Lung (tissue), 11 donors: ENCODE measurements at regions not wholly inside any gene's neighbourhood (a gene's known extent, or its start where the extent isn't known, plus 50 kb on each side); places are given as distances from the start of the nearest gene placed in this dataset.

Source experiments
- ATAC-seq: fragments of 200-7000 bp; cut with Tn5 transposase; one replicate; pipeline ENCODE4 v1.9.1; 2020; ENCODE audit warnings: moderate number of reproducible peaks; ENCODE audit not compliant: insufficient read depth, low FRiP score
- DNase-seq, 3 donors: peaks; one replicate each; pipeline ENCODE4 v3.0.0-alpha.2; 2013 to 2017
- H3K27ac ChIP-seq, 2 donors: one replicate each; pipeline ENCODE4 v1.5.1; 2013; ENCODE audit warnings: mild to moderate bottlenecking in 2 of 2, moderate library complexity in 2 of 2, control low read depth in 1 of 2, inconsistent platforms in 1 of 2, low read depth in 1 of 2, low read length in 1 of 2
- H3K27me3 ChIP-seq, 3 donors: one replicate each; pipeline ENCODE4 v1.5.1; 2013; ENCODE audit warnings: low read length in 2 of 3; ENCODE audit not compliant: control insufficient read depth in 3 of 3, insufficient read depth in 3 of 3
- H3K36me3 ChIP-seq, 4 donors: one replicate each; pipeline ENCODE4 v1.5.1; 2013; ENCODE audit warnings: low read length in 4 of 4, mild to moderate bottlenecking in 1 of 4, moderate library complexity in 1 of 4; ENCODE audit not compliant: control insufficient read depth in 4 of 4, insufficient read depth in 4 of 4
- H3K4me1 ChIP-seq, 5 donors: one replicate each; pipeline ENCODE4 v1.5.1; 2013; ENCODE audit warnings: low read length in 5 of 5, mild to moderate bottlenecking in 2 of 5, moderate library complexity in 1 of 5; ENCODE audit not compliant: control insufficient read depth in 5 of 5, insufficient read depth in 5 of 5
- H3K4me3 ChIP-seq: one replicate; pipeline ENCODE4 v1.5.1; 2013; ENCODE audit warnings: mild to moderate bottlenecking, control low read depth, moderate library complexity
- H3K9ac ChIP-seq, 2 donors: one replicate each; pipeline ENCODE4 v1.5.1; 2013; ENCODE audit warnings: low read length in 2 of 2, control low read depth in 1 of 2; ENCODE audit not compliant: insufficient read depth in 1 of 2
- H3K9me3 ChIP-seq, 4 donors: one replicate each; pipeline ENCODE4 v1.5.1; 2013; ENCODE audit warnings: low read length in 3 of 4, mild to moderate bottlenecking in 1 of 4, moderate library complexity in 1 of 4; ENCODE audit not compliant: control insufficient read depth in 4 of 4, insufficient read depth in 3 of 4
- WGBS, 2 donors: extraction: QIAGEN DNeasy Blood & Tissue Kit; methylation state at CpG; one replicate each; pipeline ENCODE4 v1.1.7; 2013; 5-methylcytosine and 5-hydroxymethylcytosine counted together
- TF ChIP-seq, protein P1 (sequence below): IDR thresholded peaks from 2 replicates; pipeline ENCODE4 v1.5.1; 2012; ENCODE audit warnings: mild to moderate bottlenecking; ENCODE audit errors: control extremely low read depth, extremely low read depth
- donor health status: control.
- donor health status: control.
- donor health status: Bipolar disorder and iron deficiency.
- donor health status: healthy.
- donor health status: DM: yes; HTN: yes; CAD: no.

DNA sequence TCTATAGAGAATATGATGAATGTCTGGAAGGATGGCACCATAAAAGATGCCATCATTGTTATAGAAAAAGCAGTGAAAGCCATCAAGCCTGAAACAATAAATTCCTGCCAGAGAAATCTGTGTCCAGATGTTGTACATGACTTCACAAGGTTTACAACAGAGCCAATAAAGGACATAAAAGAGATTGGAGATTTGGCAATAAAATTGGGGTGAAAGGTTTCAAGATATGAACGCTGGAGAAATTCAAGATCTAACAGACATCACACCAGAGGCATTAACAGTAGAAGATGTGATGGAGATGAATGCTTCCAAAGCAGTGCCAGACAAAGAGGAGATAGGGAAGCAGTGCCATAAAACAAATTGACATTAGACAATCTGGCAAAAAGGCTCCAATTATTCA, 518.8 kb upstream of the ACVR2A start:
- Histone ChIP-seq H3K9me3 (peaks cover 0 to 6% (median 3%) of the 10 kb centered on the region in 4 donors), H3K4me1 (peaks cover 0 to 2% (median 0%) of the 10 kb centered on the region in 5 donors), H3K9ac (no peak overlapping the region), H3K27me3 (no peaks in the 10 kb centered on the region), H3K4me3 (no peak overlapping the region), H3K27ac (no peak overlapping the region), H3K36me3 (no peaks in the 10 kb centered on the region)
- TF ChIP-seq, protein P1, sequence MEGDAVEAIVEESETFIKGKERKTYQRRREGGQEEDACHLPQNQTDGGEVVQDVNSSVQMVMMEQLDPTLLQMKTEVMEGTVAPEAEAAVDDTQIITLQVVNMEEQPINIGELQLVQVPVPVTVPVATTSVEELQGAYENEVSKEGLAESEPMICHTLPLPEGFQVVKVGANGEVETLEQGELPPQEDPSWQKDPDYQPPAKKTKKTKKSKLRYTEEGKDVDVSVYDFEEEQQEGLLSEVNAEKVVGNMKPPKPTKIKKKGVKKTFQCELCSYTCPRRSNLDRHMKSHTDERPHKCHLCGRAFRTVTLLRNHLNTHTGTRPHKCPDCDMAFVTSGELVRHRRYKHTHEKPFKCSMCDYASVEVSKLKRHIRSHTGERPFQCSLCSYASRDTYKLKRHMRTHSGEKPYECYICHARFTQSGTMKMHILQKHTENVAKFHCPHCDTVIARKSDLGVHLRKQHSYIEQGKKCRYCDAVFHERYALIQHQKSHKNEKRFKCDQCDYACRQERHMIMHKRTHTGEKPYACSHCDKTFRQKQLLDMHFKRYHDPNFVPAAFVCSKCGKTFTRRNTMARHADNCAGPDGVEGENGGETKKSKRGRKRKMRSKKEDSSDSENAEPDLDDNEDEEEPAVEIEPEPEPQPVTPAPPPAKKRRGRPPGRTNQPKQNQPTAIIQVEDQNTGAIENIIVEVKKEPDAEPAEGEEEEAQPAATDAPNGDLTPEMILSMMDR, result no peak
- DNase-seq (peak in 2 of 3 donors; percentile 74 to 84), ATAC-seq (no peak)
- 70 to 72% methylated on average over 1 of the region's 1 CpG for WGBS, 2 donors

DNA sequence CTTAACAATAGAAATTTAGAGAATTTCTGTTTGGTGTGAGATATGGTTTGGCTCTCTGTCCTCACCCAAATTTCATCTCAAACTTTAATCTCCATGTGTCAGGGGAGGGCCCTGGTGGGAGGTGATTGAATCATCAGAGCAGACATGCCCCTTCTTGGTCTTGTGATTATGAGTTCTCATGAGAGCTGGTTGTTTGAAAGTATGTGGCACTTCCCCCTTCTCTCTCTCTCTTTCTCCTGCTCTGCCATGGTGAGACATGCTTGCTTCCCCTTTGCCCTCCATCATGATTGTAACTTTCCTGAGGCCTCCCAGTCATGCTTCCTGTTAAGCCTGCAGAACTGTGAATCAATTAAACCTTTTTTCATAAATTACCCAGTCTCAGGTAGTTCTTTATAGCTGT, 524.7 kb upstream of the ACVR2A start:
- Histone ChIP-seq H3K27me3 (no peaks in the 10 kb centered on the region), H3K9ac (no peak overlapping the region), H3K4me1 (no peaks in the 10 kb centered on the region), H3K9me3 (peaks cover 0 to 14% (median 7%) of the 10 kb centered on the region in 4 donors), H3K27ac (no peak overlapping the region), H3K4me3 (no peak overlapping the region), H3K36me3 (no peaks in the 10 kb centered on the region)
- ATAC-seq (peak; percentile 27), DNase-seq (no peak)
- TF ChIP-seq, protein P1, result no peak

DNA sequence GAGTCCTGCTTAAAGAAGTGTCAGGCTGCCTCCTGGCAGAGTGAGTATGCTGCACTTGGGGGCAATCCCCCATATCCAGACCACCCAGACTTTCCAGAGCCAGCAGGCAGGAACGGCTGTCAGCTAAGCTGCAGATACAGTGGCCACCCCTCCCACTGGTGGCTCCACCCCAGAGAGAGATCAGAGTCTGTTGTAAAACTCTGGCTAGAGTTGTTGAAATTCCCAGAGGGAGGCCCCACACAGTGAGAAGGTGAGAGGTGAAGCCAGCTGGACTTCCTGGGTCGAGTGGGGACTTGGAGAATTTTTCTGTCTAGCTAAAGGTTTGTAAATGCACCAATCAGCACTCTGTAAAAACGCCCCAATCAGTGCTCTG, 533.8 kb upstream of the ACVR2A start:
- ATAC-seq (no peak), DNase-seq (peak; percentile 8 to 13 (median 12))
- H3K4me3 ChIP-seq, result no peak overlapping the region
- no peaks in the 10 kb centered on the region for H3K4me1 ChIP-seq
- H3K36me3 ChIP-seq, result no peaks in the 10 kb centered on the region
- no peaks in the 10 kb centered on the region for H3K27me3 ChIP-seq
- H3K27ac ChIP-seq, result no peak overlapping the region
- H3K9me3 ChIP-seq, result no peaks in the 10 kb centered on the region
- WGBS, 2 donors, result 57 to 69% methylated on average over 3 of the region's 3 CpGs
- TF ChIP-seq, protein P1, result no peak
- no peak overlapping the region for H3K9ac ChIP-seq

DNA sequence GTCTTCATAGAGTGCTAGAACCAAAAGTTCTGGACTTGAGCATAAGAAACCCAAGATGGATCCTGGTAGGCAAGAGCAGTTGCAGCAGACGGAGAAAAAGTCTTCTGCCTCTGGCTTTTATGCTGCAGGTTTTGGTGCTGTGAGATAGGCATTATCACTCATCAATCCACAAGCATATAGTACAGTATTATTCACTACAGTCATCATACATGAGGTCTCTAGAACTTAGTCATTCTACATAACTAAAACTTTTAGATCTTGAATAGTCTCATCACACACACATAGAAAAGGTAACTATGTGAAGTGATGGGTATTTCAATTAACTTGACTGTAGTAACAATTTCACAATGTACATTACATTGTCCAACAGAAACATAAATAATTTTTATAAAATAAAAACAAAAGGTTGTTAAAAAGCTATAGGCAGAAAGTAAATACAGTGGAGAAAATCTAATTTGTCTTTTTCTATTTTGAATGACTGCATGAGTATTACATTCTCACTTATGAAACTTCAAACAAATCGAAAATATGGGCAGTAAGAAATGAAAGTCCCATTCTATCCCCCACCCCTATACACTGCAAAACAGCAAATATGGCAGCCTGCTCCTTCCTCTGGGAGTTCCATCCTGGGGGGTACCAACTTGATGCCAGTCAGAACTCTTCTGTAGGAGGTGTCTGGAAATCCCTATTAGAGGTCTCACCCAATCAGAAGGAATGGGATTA, 534.3 kb upstream of the ACVR2A start:
- Histone ChIP-seq H3K36me3 (no peaks in the 10 kb centered on the region), H3K27me3 (no peaks in the 10 kb centered on the region), H3K9ac (no peak overlapping the region), H3K4me3 (no peak overlapping the region), H3K27ac (no peak overlapping the region), H3K9me3 (no peaks in the 10 kb centered on the region), H3K4me1 (no peaks in the 10 kb centered on the region)
- ATAC-seq (no peak), DNase-seq (no peak)
- TF ChIP-seq, protein P1, result no peak
- 79 to 90% methylated on average over 2 of the region's 2 CpGs for WGBS, 2 donors
